GM21528 (cell line): ENCODE measurements at regions not wholly inside any gene's neighbourhood (a gene's known extent, or its start where the extent isn't known, plus 50 kb on each side); places are given as distances from the start of the nearest gene placed in this dataset.
"Not testable (repeated sequence)": the region's sequence is repeated elsewhere in the genome, so short reads cannot be mapped to it uniquely, and the experiment has no call there.

Experiments used
- ATAC-seq: cut with Tn5 transposase; IDR thresholded peaks from one replicate; pipeline ENCODE4 v1.9.1; 2021; ENCODE audit warnings: mild to moderate bottlenecking, moderate library complexity; ENCODE audit not compliant: unreplicated experiment, low FRiP score

- no peak for ATAC-seq
These were observed 171.9 kb downstream of the RPS24 start for GRCh38 chr10:78205457-78206016.

- ATAC-seq: no peak
These were observed 173.6 kb downstream of the RPS24 start for GRCh38 chr10:78207216-78207615.

GRCh38 chr10:78207776-78208175 lies 174.1 kb downstream of the RPS24 start:
- ATAC-seq: no peak

DNA sequence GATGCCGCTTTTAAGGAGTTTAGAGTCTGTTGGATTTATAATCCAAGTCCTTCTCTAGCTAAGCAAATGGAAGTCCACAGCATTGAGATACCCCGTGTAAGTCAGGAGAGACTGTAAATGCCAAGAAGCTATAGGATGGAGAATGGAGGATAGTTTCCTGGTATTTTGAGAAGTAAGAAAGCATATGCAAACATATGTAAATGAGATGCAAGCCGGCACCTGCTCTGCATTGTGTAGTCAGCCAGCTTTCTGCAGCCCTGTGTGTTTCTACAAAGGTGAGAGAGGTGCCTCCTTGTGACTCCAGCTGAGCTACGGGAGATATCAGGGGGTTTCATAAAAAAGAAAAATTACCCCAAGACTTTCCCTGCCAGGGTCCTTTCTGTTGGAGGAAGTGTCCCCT lies 176.3 kb downstream of the RPS24 start:
- ATAC-seq: no peak

GRCh38 chr10:78210548-78210947 lies 176.9 kb downstream of the RPS24 start:
- ATAC-seq: no peak

DNA sequence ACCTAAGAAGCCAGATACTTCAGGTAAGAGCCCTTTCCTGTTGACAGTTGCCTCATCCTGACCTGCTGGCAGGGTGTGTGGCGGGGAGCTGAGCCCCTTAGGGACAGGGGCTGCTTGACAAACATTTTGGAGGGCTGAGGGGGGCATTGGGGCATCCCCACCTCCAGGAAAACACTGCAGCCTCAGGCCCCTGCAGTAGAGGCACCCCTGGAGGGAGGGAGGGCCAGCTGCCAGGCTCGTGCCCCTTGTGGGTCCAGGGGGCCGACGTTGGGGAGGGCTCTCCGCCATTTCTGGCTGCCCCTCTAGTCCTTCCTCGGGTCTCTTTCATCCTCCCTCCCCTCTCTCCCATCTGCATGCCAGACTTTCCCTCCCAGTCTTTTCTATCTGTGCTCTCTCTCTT lies 177.3 kb downstream of the RPS24 start:
- no peak for ATAC-seq

GRCh38 chr10:78211561-78212051 lies 177.9 kb downstream of the RPS24 start:
- ATAC-seq: no peak

DNA sequence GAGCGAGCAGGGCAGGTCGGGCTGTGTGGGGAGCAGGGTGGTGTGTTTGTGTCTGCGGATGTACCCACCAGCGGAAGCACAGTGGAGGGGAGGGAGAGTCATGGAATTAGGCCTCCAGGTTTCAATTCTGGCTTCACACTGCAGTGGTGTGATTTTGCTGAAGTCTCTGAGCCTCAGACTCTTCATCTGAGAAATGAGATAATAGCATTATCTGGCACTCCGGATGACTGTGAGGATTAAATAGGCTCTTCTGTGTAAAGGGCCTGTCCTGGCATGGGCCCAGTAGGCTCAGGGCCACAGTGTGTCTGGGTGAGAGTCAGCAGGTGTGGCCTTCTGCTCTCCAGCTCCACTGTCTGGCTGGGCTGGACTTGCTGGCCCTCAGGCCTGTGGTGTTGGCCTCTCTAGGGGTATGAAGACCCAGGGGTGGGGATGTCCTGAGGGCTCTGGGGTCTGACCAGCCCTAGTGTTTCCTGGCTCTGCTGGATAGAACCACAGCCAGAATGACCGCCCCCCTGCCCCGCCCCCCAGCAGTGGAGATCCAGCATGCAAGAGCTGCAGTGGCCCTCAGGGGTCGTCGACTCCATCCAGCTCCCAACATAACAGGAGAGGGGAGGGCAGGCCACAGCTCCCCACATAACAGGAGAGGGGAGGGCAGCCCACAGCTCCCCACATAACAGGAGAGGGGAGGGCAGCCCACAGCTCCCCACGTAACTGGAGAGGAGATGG lies 178.6 kb downstream of the RPS24 start:
- ATAC-seq: no peak

- ATAC-seq: no peak
These were observed 179.1 kb downstream of the RPS24 start for GRCh38 chr10:78212786-78213175.

- ATAC-seq: no peak
These were observed 181.3 kb downstream of the RPS24 start for GRCh38 chr10:78214955-78215354.

DNA sequence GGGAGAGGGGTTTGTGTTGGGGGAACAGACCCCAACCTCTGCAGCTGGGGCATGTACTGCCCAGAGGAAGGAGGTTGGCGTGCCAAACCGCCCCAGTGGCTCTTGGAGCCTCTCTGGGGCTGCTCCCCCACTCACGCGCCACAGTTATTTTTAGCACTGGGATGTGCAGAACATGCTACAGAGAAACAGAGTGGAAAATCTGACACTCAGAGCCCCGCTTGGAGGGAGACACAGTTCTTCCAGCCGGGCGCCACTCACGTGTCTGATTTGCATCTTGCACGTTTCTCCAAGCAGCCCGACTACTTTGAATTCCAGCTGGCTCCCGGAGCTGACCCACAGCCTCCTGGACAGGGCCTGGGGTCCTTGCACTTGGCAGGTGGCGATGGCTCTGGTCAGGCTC lies 182.0 kb downstream of the RPS24 start:
- ATAC-seq: no peak

GRCh38 chr10:78217336-78217735 lies 183.7 kb downstream of the RPS24 start:
- no peak for ATAC-seq

DNA sequence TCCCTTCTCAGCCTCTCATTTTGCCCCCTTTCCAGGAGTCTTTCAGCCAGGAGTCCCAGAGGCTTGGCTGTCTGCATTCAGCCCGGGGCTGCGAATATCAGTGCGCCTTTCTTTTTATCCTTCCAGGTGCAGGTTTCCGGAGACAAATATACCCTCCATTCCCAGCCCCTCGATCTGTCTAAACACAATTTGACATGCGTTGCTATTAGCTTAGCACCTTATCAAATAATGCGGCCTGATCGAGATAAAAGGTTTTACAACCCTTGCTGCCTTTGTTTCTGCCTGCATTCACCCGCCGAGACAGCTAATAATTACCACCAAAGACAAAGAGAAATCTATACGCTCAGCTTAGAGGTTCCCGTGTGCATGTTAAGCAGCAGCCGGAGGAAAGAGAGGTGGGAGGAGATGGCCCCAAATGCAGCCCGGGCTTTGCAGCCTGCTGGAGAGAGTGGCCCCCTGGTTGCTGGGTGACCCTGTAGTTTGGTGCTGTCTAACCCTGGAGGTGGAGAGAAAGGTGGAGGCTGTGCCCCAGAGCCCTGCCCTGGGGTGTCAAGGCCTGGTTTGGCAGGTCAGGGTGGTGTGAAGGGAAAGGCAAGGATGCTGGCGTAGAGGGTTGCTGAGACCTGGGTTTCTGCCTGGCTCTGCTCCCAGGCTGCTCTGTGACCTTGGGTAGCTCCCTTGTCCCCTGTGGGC lies 185.3 kb downstream of the RPS24 start:
- ATAC-seq: no peak

- not testable (repeated sequence) for ATAC-seq
These were observed 185.9 kb downstream of the RPS24 start for GRCh38 chr10:78219568-78219967.

DNA sequence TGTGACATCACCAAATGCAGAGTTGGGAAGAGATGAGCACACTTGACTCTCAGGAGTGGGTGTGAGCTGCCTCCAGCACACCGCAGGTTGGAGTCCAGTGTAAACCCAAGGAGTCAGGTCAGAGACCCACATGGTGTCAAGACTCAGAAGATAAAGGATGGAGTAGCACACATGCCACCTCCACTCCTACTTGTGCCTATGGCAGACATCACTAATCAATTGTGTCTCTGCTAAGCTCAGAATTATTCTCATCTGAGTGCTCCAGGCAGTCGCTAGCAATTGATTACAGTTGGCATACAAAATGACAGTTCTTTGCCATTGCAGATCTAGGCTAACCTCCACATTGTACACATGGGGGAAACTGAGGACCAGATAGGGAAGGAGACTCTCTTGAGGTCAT lies 187.1 kb downstream of the RPS24 start:
- no peak for ATAC-seq

DNA sequence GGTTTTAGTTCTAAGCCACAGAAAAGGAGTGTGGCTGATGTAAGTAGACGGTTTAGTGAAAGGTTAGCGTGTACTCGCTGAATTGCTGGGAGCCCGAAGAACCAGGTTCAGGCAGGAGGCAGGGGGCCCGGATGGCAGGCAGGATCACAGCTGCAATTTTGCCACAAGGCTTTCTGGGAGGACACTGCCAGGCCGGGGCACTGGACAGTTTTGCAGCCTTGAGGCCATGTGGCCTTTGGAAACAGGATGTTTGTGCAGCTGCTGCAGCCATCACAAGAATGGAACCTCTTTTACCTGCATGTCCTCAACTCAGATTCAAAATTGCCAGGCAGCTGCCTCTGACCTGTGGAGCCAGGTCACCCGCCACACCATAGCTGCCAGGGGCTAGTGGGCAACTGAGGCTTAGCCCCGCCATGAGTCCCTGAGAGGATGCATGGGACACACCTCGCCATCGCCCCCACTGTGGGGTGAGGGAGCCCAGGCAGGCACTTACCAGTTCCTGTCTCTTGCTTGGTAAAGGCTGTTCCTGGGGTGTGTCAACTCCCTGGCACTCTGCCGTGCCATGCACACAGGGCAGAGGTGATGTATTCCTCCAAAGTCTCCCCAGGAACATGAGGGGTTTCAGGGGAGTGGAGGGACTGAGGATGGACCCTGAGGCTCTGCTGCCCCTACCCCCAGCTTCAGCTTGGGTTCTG lies 188.6 kb downstream of the RPS24 start:
- ATAC-seq: no peak

DNA sequence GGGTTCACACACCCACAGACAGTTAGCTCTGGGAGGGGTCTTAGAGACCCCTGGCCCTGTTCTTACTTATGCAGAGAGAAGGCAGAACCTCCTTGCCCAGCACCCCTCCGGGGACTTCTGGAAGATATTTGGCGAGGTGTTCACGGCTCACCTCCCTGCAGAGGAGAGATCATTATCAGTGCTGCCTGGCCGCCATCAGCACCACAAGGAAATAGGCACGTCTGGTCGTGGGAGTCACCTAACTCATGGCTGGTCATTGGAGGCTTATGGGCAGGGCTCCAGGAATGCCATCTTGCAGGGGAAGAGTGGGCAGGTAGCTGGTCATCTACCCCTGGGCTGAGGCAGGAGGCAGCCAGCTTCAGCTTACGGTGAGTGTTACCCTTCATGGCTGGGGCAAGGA lies 189.4 kb downstream of the RPS24 start:
- no peak for ATAC-seq

DNA sequence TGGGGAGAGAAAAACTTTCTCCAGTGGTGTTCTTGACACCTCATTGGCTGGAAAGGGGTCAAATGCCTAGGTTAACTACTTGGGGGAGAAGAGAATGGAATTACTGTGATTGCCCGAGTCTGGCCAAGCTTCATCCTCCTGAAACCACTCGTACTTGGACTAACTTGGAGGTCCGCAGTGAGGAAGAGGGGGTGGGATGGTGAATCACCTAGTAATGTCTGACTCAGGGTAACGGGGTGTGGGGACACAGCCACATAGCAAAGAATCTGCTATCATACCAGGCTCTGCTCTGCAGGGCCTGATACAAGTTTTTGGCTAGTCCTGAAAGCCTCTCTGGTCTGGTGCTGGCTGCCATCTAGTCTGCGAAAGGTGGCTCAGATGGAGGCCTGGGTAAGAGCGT lies 190.9 kb downstream of the RPS24 start:
- no peak for ATAC-seq

- no peak for ATAC-seq
These were observed 191.9 kb downstream of the RPS24 start for GRCh38 chr10:78225594-78225993.

DNA sequence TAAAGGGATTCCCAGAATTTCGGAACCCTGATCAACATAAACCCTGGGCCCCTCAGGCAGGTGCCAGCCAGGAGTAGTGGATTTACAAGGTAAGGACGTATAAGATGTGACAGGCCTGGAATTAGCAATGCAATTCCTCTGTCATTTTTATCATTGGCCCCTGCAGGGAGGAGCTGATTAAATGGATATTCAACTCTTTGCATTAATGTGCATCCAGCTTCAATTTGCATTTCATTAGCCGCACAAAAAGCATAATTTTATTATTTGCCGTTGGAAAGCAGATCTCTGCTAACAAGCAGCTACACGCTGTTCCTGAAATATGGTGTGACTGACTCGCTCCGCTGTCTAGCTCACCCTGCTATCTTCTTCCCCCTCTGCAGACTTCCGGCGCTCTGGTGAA lies 195.8 kb downstream of the RPS24 start:
- ATAC-seq: no peak
